GM19351 (cell line): ENCODE measurements at regions not wholly inside any gene's neighbourhood (a gene's known extent, or its start where the extent isn't known, plus 50 kb on each side); places are given as distances from the start of the nearest gene placed in this dataset.

ENCODE experiments used
- ATAC-seq: cut with Tn5 transposase; IDR thresholded peaks from one replicate; pipeline ENCODE4 v1.9.1; 2021; ENCODE audit warnings: mild to moderate bottlenecking, moderate library complexity; ENCODE audit not compliant: unreplicated experiment

- ATAC-seq: no peak
Observed at GRCh38 chr2:104788742-104789455, 65.0 kb upstream of the POU3F3 start.

- no peak for ATAC-seq
Observed at GRCh38 chr2:104790100-104790811, 63.7 kb upstream of the POU3F3 start.

- no peak for ATAC-seq
Observed at GRCh38 chr2:104790901-104791495, 62.9 kb upstream of the POU3F3 start.

GRCh38 chr2:104793966-104794365 lies 59.9 kb upstream of the POU3F3 start:
- ATAC-seq: no peak

- ATAC-seq: no peak
Observed at GRCh38 chr2:104794441-104794840, 59.5 kb upstream of the POU3F3 start.
